Hepatocyte (in vitro differentiated cells): ENCODE measurements at regions not wholly inside any gene's neighbourhood (a gene's known extent, or its start where the extent isn't known, plus 50 kb on each side); places are given as distances from the start of the nearest gene placed in this dataset.

Experiments
- DNase-seq: peaks from one replicate; pipeline ENCODE4 v3.0.0-alpha.2; 2016; ENCODE audit warnings: low spot score
- H2AFZ ChIP-seq: fragments of 200-600 bp; sonication (generic); 2 replicates; pipeline ENCODE4 v1.6.0; 2016; ENCODE audit warnings: antibody characterized with exemption, mild to moderate bottlenecking
- H3K27ac ChIP-seq: fragments of 200-600 bp; sonication (generic); 2 replicates; pipeline ENCODE4 v1.5.1; 2016; ENCODE audit warnings: mild to moderate bottlenecking
- H3K27me3 ChIP-seq: fragments of 200-600 bp; sonication (generic); 2 replicates; pipeline ENCODE4 v1.6.1; 2016
- H3K36me3 ChIP-seq: fragments of 200-600 bp; sonication (generic); replicated peaks from 2 replicates; pipeline ENCODE4 v1.5.1; 2016; ENCODE audit warnings: low read depth; ENCODE audit not compliant: insufficient read depth
- H3K4me1 ChIP-seq: fragments of 200-600 bp; sonication (generic); 2 replicates; pipeline ENCODE4 v1.5.1; 2016; ENCODE audit warnings: mild to moderate bottlenecking, moderate library complexity; ENCODE audit not compliant: insufficient read depth
- H3K4me2 ChIP-seq: fragments of 200-600 bp; sonication (generic); 2 replicates; pipeline ENCODE4 v1.6.0; 2016
- H3K4me3 ChIP-seq: fragments of 200-600 bp; sonication (generic); 2 replicates; pipeline ENCODE4 v1.5.1; 2016; ENCODE audit warnings: mild to moderate bottlenecking
- H3K79me2 ChIP-seq: fragments of 200-600 bp; sonication (generic); 2 replicates; pipeline ENCODE4 v1.6.0; 2017; ENCODE audit warnings: mild to moderate bottlenecking
- H3K9me2 ChIP-seq: fragments of 200-600 bp; sonication (generic); replicated peaks from 2 replicates; pipeline ENCODE4 v1.6.0; 2017; ENCODE audit warnings: mild to moderate bottlenecking; ENCODE audit not compliant: insufficient read depth
- H3K9me3 ChIP-seq: fragments of 200-600 bp; sonication (generic); 2 replicates; pipeline ENCODE4 v1.5.1; 2016; ENCODE audit warnings: low read depth, mild to moderate bottlenecking
- H4K20me1 ChIP-seq: fragments of 200-600 bp; sonication (generic); 2 replicates; pipeline ENCODE4 v1.6.0; 2016; ENCODE audit warnings: mild to moderate bottlenecking; ENCODE audit not compliant: insufficient read depth, poor library complexity, severe bottlenecking
- EZH2 ChIP-seq: fragments of 200-600 bp; sonication (generic); IDR thresholded peaks from 2 replicates; pipeline ENCODE4 v1.6.1; 2016; ENCODE audit warnings: antibody characterized with exemption, mild to moderate bottlenecking, borderline replicate concordance
- EZH2phosphoT487 ChIP-seq: fragments of 200-600 bp; sonication (generic); IDR thresholded peaks from one replicate; pipeline ENCODE4 v1.6.1; 2018; ENCODE audit warnings: antibody characterized with exemption, mild to moderate bottlenecking, low read depth, moderate library complexity; ENCODE audit not compliant: unreplicated experiment, severe bottlenecking
- WGBS: methylation state at CpG from one replicate; pipeline ENCODE4 v1.1.6; 2016; ENCODE audit warnings: low lambda C conversion rate; ENCODE audit errors: missing lambda C conversion rate; 5-methylcytosine and 5-hydroxymethylcytosine counted together
- TF ChIP-seq, protein P1 (sequence below): fragments of 200-600 bp; sonication (generic); IDR thresholded peaks from 2 replicates; pipeline ENCODE4 v1.5.1; 2016; ENCODE audit warnings: antibody characterized with exemption, mild to moderate bottlenecking; ENCODE audit not compliant: poor library complexity

DNA sequence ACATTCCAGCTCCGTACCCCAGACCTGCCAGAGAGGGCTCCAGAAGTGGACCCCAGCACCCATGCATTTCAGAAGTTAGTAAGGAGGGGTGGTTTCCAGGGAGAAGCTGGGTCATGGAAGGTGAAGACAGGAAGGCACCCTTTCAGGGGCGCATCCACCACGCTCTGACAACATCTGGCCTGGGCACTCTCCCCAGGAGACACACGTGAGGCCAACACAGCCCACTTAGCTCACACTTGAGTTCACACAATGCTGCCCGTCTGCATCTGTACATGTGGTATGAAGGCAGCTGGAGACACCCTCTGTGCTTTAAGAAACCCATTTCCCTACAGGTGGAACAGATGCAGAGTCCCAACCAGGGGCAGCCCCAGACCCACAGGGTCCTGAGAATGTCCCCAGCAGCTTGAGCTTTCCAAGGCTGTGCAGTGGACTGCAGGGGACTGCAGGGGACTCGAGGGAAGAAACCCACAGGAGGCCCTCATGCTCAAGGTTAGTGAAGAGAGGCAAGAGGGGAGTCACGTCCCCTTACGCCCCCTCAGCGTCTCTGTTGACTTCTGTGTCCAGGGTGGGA lies 326.8 kb upstream of the IRX1 start:
- Histone ChIP-seq H3K4me2 (no peak overlapping the region), H3K9me3 (no peaks in the 10 kb centered on the region), H3K27me3 (no peaks in the 10 kb centered on the region), H3K27ac (no peak overlapping the region), H4K20me1 (no peaks in the 10 kb centered on the region), H3K79me2 (no peaks in the 10 kb centered on the region), H3K36me3 (no peaks in the 10 kb centered on the region), H3K9me2 (no peaks in the 10 kb centered on the region), H3K4me1 (no peaks in the 10 kb centered on the region), H3K4me3 (no peak overlapping the region), H2AFZ (no peak overlapping the region)
- 93% methylated on average over 9 of the region's 9 CpGs for WGBS
- TF ChIP-seq, protein P1, sequence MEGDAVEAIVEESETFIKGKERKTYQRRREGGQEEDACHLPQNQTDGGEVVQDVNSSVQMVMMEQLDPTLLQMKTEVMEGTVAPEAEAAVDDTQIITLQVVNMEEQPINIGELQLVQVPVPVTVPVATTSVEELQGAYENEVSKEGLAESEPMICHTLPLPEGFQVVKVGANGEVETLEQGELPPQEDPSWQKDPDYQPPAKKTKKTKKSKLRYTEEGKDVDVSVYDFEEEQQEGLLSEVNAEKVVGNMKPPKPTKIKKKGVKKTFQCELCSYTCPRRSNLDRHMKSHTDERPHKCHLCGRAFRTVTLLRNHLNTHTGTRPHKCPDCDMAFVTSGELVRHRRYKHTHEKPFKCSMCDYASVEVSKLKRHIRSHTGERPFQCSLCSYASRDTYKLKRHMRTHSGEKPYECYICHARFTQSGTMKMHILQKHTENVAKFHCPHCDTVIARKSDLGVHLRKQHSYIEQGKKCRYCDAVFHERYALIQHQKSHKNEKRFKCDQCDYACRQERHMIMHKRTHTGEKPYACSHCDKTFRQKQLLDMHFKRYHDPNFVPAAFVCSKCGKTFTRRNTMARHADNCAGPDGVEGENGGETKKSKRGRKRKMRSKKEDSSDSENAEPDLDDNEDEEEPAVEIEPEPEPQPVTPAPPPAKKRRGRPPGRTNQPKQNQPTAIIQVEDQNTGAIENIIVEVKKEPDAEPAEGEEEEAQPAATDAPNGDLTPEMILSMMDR, result no peak
- no peak for TF ChIP-seq EZH2
- no peak for TF ChIP-seq EZH2phosphoT487
- DNase-seq, result no peak

DNA sequence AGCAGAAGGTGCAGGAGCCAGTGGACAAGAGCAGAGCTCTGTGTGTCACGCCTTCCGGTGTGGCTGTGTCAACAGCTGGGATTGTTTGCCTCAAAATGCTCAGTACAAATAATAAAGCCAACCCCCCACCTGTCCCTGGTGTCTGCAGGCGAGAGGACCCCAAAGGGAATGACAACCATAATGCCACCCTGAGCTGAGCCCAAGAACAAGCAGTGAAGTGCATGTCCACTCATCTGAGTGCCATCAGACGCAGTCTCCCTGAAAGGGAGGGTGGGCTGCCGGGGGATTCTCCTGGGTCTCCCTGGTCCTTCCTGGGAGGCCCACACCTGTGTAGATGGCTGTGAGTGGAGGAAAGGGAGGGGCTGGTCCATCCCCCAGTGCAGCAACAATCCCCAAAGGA lies 328.8 kb upstream of the IRX1 start:
- Histone ChIP-seq H3K36me3 (no peaks in the 10 kb centered on the region), H3K27ac (no peak overlapping the region)
- WGBS, result 91% methylated on average over 5 of the region's 5 CpGs

DNA sequence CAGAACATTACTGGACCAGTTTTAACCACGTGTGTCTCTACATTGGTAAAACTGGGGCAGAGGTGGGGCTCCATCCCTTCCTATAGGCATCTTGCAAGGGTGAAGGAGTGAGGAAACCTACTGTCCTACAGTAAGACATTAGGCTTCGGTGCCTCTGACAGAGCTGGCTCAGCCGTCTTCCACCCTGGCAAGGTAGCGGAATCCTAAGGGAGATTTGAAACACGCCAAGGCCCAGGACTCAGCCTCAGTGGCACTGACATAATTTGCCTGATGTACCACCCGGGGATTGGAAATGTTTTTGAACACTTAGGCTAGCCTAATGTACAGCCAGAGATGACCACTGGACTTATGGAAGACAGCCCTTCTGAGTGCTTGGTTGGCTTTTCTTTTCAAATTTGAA lies 329.7 kb upstream of the IRX1 start:
- no peaks in the 10 kb centered on the region for H3K27me3 ChIP-seq
- no peak for DNase-seq
- no peaks in the 10 kb centered on the region for H3K79me2 ChIP-seq
- no peak overlapping the region for H2AFZ ChIP-seq
- H3K9me2 ChIP-seq, result no peaks in the 10 kb centered on the region
- H3K4me2 ChIP-seq, result no peak overlapping the region
- no peaks in the 10 kb centered on the region for H3K4me1 ChIP-seq
- H3K4me3 ChIP-seq, result no peak overlapping the region
- no peak overlapping the region for H3K27ac ChIP-seq
- H3K9me3 ChIP-seq, result no peaks in the 10 kb centered on the region
- TF ChIP-seq, protein P1, result no peak
- TF ChIP-seq EZH2 (no peak), EZH2phosphoT487 (no peak)
- no peaks in the 10 kb centered on the region for H3K36me3 ChIP-seq
- WGBS, result 82% methylated on average over 6 of the region's 6 CpGs
- no peaks in the 10 kb centered on the region for H4K20me1 ChIP-seq

More for the DNA sequence above, 328.8 kb upstream of the IRX1 start:
- TF ChIP-seq EZH2 (no peak), EZH2phosphoT487 (no peak)
- TF ChIP-seq, protein P1, result no peak
- Histone ChIP-seq H3K4me2 (no peak overlapping the region), H2AFZ (no peak overlapping the region), H4K20me1 (no peaks in the 10 kb centered on the region), H3K9me2 (no peaks in the 10 kb centered on the region), H3K9me3 (no peaks in the 10 kb centered on the region), H3K79me2 (no peaks in the 10 kb centered on the region), H3K4me1 (no peaks in the 10 kb centered on the region), H3K4me3 (no peak overlapping the region), H3K27me3 (no peaks in the 10 kb centered on the region)
- no peak for DNase-seq
